ENCODE measurements at regions not wholly inside any gene's neighbourhood (a gene's known extent, or its start where the extent isn't known, plus 50 kb on each side); places are given as distances from the start of the nearest gene placed in this dataset.
"Not testable (repeated sequence)": the region's sequence is repeated elsewhere in the genome, so short reads cannot be mapped to it uniquely, and the experiment has no call there.

- no peak for DNase-seq
These were observed 1176.0 kb upstream of the ALCAM start for GRCh38 chr3:104190681-104191080.

GRCh38 chr3:104198131-104198530 lies 1168.6 kb upstream of the ALCAM start:
- DNase-seq = no peak

DNA sequence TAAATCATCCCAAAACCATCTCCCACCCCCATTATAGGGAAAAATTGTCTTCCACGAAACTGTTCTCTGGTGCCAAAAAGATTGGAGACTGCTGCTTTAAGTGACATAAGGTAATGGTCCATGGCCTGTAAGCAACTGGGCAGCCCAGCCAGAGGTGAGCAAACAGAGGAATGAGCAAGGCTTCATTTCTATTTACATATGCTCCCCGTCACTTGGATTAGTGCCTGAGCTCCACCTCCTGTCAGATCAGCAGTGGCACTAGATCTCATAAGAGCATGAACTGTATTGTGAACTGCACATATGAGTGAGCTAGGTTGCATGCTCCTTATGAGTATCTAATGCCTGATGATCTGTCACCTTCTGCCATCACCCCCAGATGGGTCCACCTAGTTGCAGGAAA lies 1159.8 kb upstream of the ALCAM start:
- no peak for DNase-seq

- DNase-seq = no peak
These were observed 1152.4 kb upstream of the ALCAM start for GRCh38 chr3:104214277-104214676.

DNA sequence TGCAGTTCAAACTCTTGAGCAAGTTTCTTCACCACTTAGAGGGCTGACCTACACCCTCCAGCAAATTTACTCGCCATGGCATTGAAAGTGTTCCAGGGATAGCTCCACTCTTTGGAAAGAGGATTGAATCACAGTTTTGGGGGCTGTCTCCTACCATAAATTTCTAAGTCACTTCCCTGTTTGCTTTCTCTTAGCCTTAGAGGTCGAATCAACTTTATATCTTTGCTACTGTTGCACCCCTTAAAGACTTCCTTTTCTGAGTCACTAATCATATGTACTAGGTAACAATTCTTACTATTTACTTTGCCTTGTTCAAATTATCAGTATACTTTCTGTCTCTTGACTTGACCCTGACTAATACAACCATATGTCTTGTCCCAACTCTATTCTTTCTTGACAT lies 1151.8 kb upstream of the ALCAM start:
- no peak for DNase-seq

GRCh38 chr3:104219046-104219445 lies 1147.7 kb upstream of the ALCAM start:
- DNase-seq = not testable (repeated sequence)

DNA sequence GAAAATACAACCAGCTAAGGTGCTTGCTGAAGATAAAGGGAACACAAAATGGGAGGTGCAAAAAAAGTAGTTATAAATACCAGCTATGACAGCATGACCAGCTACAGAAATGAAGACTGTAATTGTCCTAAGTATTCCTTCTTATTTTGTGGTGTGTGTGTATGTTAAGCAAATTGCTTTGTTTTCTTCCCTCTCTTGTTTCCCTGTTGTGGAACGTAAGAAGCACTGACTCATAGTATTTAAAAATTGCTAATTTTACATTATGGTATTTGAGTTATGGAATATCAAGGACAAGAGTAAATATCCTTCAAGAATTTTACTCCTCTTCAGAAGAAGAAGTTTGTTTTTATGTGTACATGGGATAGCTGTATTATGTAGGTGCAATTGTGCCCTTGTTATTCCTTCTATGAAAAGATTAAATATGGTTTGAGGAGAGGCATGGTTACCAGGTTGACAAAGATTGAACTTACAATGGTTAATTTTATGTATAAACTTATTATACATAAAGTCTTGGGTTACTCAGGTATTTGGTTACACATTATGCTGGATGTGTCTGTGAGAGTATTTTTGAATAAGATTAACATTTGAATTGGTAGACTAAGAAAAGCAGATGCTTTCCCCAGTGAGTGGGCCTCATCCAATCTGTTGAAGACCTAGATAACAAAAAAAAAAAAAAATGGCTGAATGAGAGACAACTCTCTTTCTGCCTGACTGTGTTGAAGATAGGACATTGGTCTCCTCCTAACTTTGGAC lies 1132.1 kb upstream of the ALCAM start:
- no peak for DNase-seq

DNA sequence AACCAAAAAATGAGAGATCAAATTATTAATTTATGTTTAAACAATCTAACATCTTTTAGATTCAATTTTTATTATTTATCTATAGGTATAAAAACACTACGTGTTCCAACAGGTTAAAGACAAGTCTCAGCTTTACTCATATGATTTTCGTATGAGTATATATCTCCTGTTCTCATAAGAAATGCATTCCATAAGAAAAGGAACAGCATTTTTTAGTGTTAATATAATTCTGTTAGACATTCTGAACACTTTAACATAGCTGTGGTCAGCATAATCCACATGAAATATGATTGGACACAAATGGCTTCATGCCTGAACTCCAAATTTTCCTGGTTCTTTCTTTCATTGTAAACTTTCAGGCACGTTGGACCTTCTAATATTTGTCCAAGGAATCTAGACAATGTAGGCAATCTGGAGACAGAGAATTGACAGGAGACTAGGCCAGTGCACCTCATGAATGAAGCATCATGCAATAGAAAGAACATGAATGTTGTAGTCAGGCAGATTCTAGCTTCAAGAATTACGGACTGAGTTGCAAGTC lies 1122.0 kb upstream of the ALCAM start:
- DNase-seq = no peak

GRCh38 chr3:104245261-104245660 lies 1121.4 kb upstream of the ALCAM start:
- DNase-seq = no peak

DNA sequence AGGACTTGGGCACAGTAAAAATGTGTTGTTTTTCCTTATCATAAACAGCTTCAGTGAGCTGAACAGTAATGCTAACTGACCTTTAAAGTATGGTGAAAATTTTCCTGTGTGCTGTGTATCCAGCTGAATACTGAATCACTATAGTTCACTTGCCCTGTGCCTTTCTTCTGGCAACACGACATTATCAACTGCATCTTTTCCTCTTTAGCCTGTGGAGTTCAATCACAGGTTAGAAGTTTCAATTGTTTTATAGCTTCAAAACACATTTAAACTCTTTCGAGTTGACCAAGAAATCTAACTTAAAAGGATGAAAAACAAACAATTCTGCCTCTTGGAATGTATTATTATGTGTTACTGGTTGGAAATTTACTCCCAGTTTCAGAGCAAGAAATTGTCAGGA lies 1120.7 kb upstream of the ALCAM start:
- no peak for DNase-seq

DNA sequence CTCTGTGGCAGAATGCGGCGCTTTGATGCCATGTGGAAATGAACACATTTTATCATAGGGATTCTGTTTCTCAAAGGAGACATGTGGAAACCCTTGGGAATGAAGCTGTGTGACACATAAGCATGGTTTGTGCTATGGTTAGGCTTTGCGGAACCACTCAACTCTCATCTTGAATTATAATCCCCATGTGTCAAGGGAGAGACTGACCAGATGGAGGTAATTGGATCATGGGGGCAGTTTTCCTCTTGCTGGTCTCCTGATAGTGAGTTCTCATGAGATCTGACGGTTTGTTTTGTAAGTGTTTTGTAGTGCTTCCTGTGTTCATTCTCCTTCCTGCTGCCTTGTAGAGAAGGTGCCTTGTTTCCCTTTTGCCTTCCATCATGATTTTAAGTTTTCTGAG lies 1109.2 kb upstream of the ALCAM start:
- no peak for DNase-seq

GRCh38 chr3:104263477-104263876 lies 1103.2 kb upstream of the ALCAM start:
- no peak for DNase-seq

GRCh38 chr3:104266219-104266618 lies 1100.5 kb upstream of the ALCAM start:
- not testable (repeated sequence) for DNase-seq

GRCh38 chr3:104269771-104270170 lies 1096.9 kb upstream of the ALCAM start:
- no peak for DNase-seq

- peak; percentile 9 for DNase-seq
These were observed 1093.6 kb upstream of the ALCAM start for GRCh38 chr3:104273046-104273649.

- no peak for DNase-seq
These were observed 1091.5 kb upstream of the ALCAM start for GRCh38 chr3:104275199-104275598.

GRCh38 chr3:104279617-104280016 lies 1087.1 kb upstream of the ALCAM start:
- no peak for DNase-seq

GRCh38 chr3:104281713-104282112 lies 1085.0 kb upstream of the ALCAM start:
- DNase-seq = no peak

- no peak for DNase-seq
These were observed 1080.1 kb upstream of the ALCAM start for GRCh38 chr3:104286645-104287044.

- DNase-seq = no peak
These were observed 1075.3 kb upstream of the ALCAM start for GRCh38 chr3:104291437-104291851.

DNA sequence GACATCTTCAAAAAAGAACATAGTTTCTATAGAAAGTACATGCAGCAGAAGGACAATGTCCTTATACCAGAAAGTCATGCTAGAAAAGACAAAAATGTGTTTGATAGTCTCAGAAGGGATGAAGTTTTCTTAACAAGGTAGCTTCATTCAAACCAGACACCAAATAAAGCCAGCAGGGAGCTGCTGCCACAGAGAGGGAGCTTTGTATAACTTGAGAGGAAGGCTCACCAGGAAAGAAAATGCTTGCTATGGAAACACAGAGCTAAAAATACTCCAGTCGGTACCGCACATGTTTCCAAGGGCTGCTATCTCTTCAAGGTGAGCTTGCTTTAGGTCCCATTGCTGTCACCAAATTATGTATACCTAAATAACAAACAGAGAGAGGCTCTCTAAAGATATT lies 1074.8 kb upstream of the ALCAM start:
- no peak for DNase-seq

DNA sequence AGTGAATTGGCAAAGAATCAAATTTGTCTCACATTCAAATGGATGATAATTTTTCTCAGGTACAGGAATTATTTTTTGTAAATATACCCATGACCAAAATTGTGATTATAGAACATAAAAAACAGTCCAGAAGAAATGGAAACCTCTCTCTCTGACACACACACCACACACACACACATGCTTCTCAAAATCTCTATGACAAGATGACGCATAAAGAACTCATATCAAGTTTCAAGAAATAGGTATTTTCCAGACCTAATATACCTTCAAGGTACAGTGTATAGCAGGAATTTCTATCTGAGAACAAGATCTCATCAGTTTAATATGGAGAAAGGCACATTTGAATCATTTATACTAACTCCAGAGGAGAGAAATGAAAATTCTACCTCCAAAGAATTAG lies 1069.1 kb upstream of the ALCAM start:
- no peak for DNase-seq

- DNase-seq = no peak
These were observed 1068.0 kb upstream of the ALCAM start for GRCh38 chr3:104298662-104299061.

- DNase-seq = no peak
These were observed 1050.6 kb upstream of the ALCAM start for GRCh38 chr3:104316118-104316517.

GRCh38 chr3:104323226-104323625 lies 1043.5 kb upstream of the ALCAM start:
- no peak for DNase-seq
